Liver (tissue), 8 donors: ENCODE measurements at regions not wholly inside any gene's neighbourhood (a gene's known extent, or its start where the extent isn't known, plus 50 kb on each side); places are given as distances from the start of the nearest gene placed in this dataset.

ENCODE experiments used
- DNase-seq: peaks from one replicate; pipeline ENCODE4 v3.0.0-alpha.2; 2017; ENCODE audit warnings: low spot score
- H3K27ac ChIP-seq, 2 donors: one replicate each; pipeline ENCODE4 v1.7.0; 2013; ENCODE audit warnings: inconsistent platforms in 2 of 2, low read length in 2 of 2, control low read depth in 1 of 2, low read depth in 1 of 2, mild to moderate bottlenecking in 1 of 2
- H3K27me3 ChIP-seq, 4 donors: one replicate each; pipeline versions ENCODE4 v1.6.1 to v1.7.0; 2013; ENCODE audit warnings: low read length in 3 of 4, inconsistent platforms in 1 of 4, mild to moderate bottlenecking in 1 of 4, moderate library complexity in 1 of 4; ENCODE audit not compliant: control insufficient read depth in 4 of 4, insufficient read depth in 4 of 4
- H3K36me3 ChIP-seq, 4 donors: one replicate each; pipeline versions ENCODE4 v1.6.1 to v1.7.0; 2013; ENCODE audit warnings: low read length in 3 of 4, mild to moderate bottlenecking in 3 of 4, low read depth in 1 of 4, moderate library complexity in 1 of 4; ENCODE audit not compliant: control insufficient read depth in 4 of 4, insufficient read depth in 3 of 4
- H3K4me1 ChIP-seq, 4 donors: one replicate each; pipeline versions ENCODE4 v1.6.1 to v1.7.0; 2013; ENCODE audit warnings: low read length in 3 of 4, mild to moderate bottlenecking in 3 of 4, moderate library complexity in 1 of 4; ENCODE audit not compliant: control insufficient read depth in 4 of 4, insufficient read depth in 4 of 4
- H3K4me3 ChIP-seq, 3 donors: one replicate each; pipeline versions ENCODE4 v1.6.1 to v1.7.0; 2013; ENCODE audit warnings: low read length in 3 of 3, control low read depth in 1 of 3, low read depth in 1 of 3, mild to moderate bottlenecking in 1 of 3
- H3K9ac ChIP-seq, 2 donors: one replicate each; pipeline ENCODE4 v1.7.0; 2013; ENCODE audit warnings: low read length in 2 of 2, mild to moderate bottlenecking in 2 of 2, moderate library complexity in 2 of 2, control low read depth in 1 of 2, low read depth in 1 of 2
- H3K9me3 ChIP-seq, 4 donors: one replicate each; pipeline versions ENCODE4 v1.6.1 to v1.7.0; 2013; ENCODE audit warnings: low read length in 3 of 4; ENCODE audit not compliant: control insufficient read depth in 4 of 4
- CTCF ChIP-seq: fragments of 150-350 bp; IDR thresholded peaks from 2 replicates; pipeline ENCODE4 v1.5.1; 2017; ENCODE audit warnings: improper control_type of control experiment, low read depth, low read length; ENCODE audit not compliant: missing input control
- EGR1 ChIP-seq, 2 donors: IDR thresholded peaks; 2 replicates each; pipeline ENCODE4 v1.6.1; 2016 to 2018; ENCODE audit warnings: antibody characterized with exemption in 2 of 2, low read depth in 2 of 2
- FOXA1 ChIP-seq: IDR thresholded peaks from 2 replicates; pipeline ENCODE4 v1.6.1; 2016; ENCODE audit warnings: antibody characterized with exemption
- FOXA2 ChIP-seq: IDR thresholded peaks from 2 replicates; pipeline ENCODE4 v1.6.1; 2016; ENCODE audit warnings: antibody characterized with exemption
- GABPA ChIP-seq, 2 donors: IDR thresholded peaks in 1 of 2; conservative IDR thresholded peaks in 1 of 2; 2 replicates each; pipeline ENCODE4 v1.6.1; 2016; ENCODE audit warnings: antibody characterized with exemption in 2 of 2, mild to moderate bottlenecking in 1 of 2, moderate library complexity in 1 of 2
- HNF4G ChIP-seq: IDR thresholded peaks from 2 replicates; pipeline ENCODE4 v1.6.1; 2016; ENCODE audit warnings: antibody characterized with exemption
- JUND ChIP-seq, 2 donors: IDR thresholded peaks; 2 replicates each; pipeline ENCODE4 v1.6.1; 2016; ENCODE audit warnings: antibody characterized with exemption in 2 of 2
- MAX ChIP-seq: IDR thresholded peaks from 2 replicates; pipeline ENCODE4 v1.6.1; 2016; ENCODE audit warnings: antibody characterized with exemption
- NR2F2 ChIP-seq: IDR thresholded peaks from 2 replicates; pipeline ENCODE4 v1.6.1; 2016; ENCODE audit warnings: antibody characterized with exemption
- RAD21 ChIP-seq, 2 donors: IDR thresholded peaks; 2 replicates each; pipeline ENCODE4 v1.6.1; 2016; ENCODE audit warnings: antibody characterized with exemption in 2 of 2, mild to moderate bottlenecking in 2 of 2
- REST ChIP-seq: IDR thresholded peaks from 2 replicates; pipeline ENCODE4 v1.6.1; 2016; ENCODE audit warnings: antibody characterized with exemption, mild to moderate bottlenecking
- RXRA ChIP-seq, 2 donors: IDR thresholded peaks; 2 replicates each; pipeline ENCODE4 v1.6.1; 2017 to 2018; ENCODE audit warnings: antibody characterized with exemption in 2 of 2, mild to moderate bottlenecking in 1 of 2
- SP1 ChIP-seq: IDR thresholded peaks from 2 replicates; pipeline ENCODE4 v1.6.1; 2018; ENCODE audit warnings: antibody characterized with exemption, mild to moderate bottlenecking
- TAF1 ChIP-seq: conservative IDR thresholded peaks from 2 replicates; pipeline ENCODE4 v1.6.1; 2016; ENCODE audit warnings: antibody characterized with exemption, mild to moderate bottlenecking
- YY1 ChIP-seq: IDR thresholded peaks from 2 replicates; pipeline ENCODE4 v1.6.1; 2016; ENCODE audit warnings: antibody characterized with exemption, mild to moderate bottlenecking
- WGBS: extraction: QIAGEN DNeasy Blood & Tissue Kit; methylation state at CpG from one replicate; pipeline ENCODE4 v1.1.7; 2013; 5-methylcytosine and 5-hydroxymethylcytosine counted together
- TF ChIP-seq, protein P1 (sequence below): IDR thresholded peaks from 2 replicates; pipeline ENCODE4 v1.6.1; 2016; ENCODE audit warnings: antibody characterized with exemption
- TF ChIP-seq, protein P2 (sequence below): IDR thresholded peaks from 2 replicates; pipeline ENCODE4 v1.6.1; 2016; ENCODE audit warnings: antibody characterized with exemption
- donor health status: healthy.
- donor health status: healthy.
- donor health status: healthy.
- donor health status: healthy.
- donor health status: healthy.

DNA sequence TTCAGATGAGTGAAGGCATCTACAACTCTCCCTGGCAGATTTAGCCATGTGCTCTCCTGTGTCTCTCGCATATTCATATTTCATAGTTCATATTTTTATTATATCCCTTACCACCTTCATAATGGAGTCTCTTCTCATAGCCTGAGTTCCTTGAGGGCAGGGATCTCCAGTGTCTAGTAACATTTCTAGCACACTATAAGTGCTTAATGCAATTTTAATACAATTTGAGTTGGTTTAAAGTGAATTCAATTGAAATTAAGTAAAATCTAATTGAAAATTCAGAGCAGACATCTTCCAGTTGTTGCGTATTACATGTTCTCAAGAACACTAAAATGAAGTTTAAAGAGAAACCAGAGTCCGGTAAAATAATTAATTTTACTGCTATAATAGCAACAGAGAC is 163.6 kb upstream of the GNAI1 start:
- TF ChIP-seq HNF4G (no peak), FOXA1 (no peak), RAD21 (IDR thresholded peaks at IDR 0.05) (no peak), JUND (IDR thresholded peaks at IDR 0.05) (no peak), GABPA (IDR thresholded peaks at IDR 0.05 in 1 of 2, conservative IDR thresholded peaks at IDR 0.05 in 1 of 2) (no peak), REST (no peak), RXRA (IDR thresholded peaks at IDR 0.05) (no peak)
- TF ChIP-seq, protein P1, sequence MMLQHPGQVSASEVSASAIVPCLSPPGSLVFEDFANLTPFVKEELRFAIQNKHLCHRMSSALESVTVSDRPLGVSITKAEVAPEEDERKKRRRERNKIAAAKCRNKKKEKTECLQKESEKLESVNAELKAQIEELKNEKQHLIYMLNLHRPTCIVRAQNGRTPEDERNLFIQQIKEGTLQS: no peak
- no peaks in the 10 kb centered on the region for H3K36me3 ChIP-seq

GRCh38 chr7:79968894-79969293 is 165.7 kb upstream of the GNAI1 start:
- no peaks in the 10 kb centered on the region for H3K9me3 ChIP-seq
- H3K36me3 ChIP-seq: no peaks in the 10 kb centered on the region
- 87% methylated on average over 2 of the region's 2 CpGs for WGBS
- no peak overlapping the region for H3K27ac ChIP-seq
- H3K4me1 ChIP-seq: no peaks in the 10 kb centered on the region
- H3K27me3 ChIP-seq: no peaks in the 10 kb centered on the region
- no peak for TF ChIP-seq RXRA (IDR thresholded peaks at IDR 0.05)
- no peak for TF ChIP-seq YY1
- TF ChIP-seq EGR1 (IDR thresholded peaks at IDR 0.05; ENCODE audit: low read depth in 2 of 2): no peak
- TF ChIP-seq JUND (IDR thresholded peaks at IDR 0.05): no peak
- TF ChIP-seq FOXA1: no peak
- no peak for TF ChIP-seq SP1
- TF ChIP-seq, protein P2, sequence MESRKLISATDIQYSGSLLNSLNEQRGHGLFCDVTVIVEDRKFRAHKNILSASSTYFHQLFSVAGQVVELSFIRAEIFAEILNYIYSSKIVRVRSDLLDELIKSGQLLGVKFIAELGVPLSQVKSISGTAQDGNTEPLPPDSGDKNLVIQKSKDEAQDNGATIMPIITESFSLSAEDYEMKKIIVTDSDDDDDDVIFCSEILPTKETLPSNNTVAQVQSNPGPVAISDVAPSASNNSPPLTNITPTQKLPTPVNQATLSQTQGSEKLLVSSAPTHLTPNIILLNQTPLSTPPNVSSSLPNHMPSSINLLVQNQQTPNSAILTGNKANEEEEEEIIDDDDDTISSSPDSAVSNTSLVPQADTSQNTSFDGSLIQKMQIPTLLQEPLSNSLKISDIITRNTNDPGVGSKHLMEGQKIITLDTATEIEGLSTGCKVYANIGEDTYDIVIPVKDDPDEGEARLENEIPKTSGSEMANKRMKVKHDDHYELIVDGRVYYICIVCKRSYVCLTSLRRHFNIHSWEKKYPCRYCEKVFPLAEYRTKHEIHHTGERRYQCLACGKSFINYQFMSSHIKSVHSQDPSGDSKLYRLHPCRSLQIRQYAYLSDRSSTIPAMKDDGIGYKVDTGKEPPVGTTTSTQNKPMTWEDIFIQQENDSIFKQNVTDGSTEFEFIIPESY: no peak
- no peak overlapping the region for H3K4me3 ChIP-seq
- no peak for DNase-seq
- no peak overlapping the region for H3K9ac ChIP-seq

More for the DNA sequence above, 163.6 kb upstream of the GNAI1 start:
- H3K4me3 ChIP-seq: no peak overlapping the region
- H3K27ac ChIP-seq: no peak overlapping the region
- H3K9ac ChIP-seq: no peak overlapping the region
- no peaks in the 10 kb centered on the region for H3K27me3 ChIP-seq
- no peak for DNase-seq
- no peaks in the 10 kb centered on the region for H3K4me1 ChIP-seq
- 88% methylated on average over 3 of the region's 3 CpGs for WGBS
- no peaks in the 10 kb centered on the region for H3K9me3 ChIP-seq

DNA sequence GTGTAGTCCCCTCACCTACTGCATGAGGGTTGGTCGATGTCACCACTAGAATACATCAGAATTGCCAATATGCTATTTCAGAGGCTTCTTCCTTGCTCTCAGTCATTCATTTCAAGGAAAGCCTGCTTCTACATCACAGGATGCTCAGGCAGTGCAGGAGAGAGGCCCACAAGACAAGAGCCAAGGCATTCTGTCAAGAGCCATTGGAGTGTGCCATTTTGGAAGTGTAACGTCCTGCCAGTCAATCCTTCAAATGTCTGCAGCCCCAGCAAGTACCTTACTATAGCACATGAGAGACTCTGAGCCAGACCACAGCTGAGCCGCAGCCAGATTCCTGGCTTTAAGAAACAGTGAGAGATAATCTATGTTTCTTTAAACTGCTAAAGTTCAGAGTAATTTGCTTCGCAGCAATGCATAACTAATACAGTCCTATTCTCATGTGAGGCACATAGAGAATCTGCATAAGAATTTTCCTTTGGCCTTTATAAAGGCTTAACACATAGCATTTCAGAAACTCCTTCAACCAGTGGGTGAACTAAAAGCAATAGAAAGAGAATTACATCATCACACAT is 166.5 kb upstream of the GNAI1 start:
- Histone ChIP-seq H3K27ac (no peak overlapping the region), H3K9ac (no peak overlapping the region), H3K4me3 (no peak overlapping the region), H3K4me1 (no peaks in the 10 kb centered on the region), H3K27me3 (no peaks in the 10 kb centered on the region), H3K36me3 (no peaks in the 10 kb centered on the region), H3K9me3 (no peaks in the 10 kb centered on the region)
- no peak for DNase-seq
- 69% methylated on average over 4 of the region's 4 CpGs for WGBS
- TF ChIP-seq NR2F2 (no peak), SP1 (no peak), HNF4G (no peak), FOXA1 (no peak), RXRA (IDR thresholded peaks at IDR 0.05) (no peak), YY1 (no peak), JUND (IDR thresholded peaks at IDR 0.05) (no peak), GABPA (IDR thresholded peaks at IDR 0.05 in 1 of 2, conservative IDR thresholded peaks at IDR 0.05 in 1 of 2) (no peak), CTCF (no peak), MAX (no peak), EGR1 (IDR thresholded peaks at IDR 0.05; ENCODE audit: low read depth in 2 of 2) (no peak), FOXA2 (no peak), TAF1 (no peak)
- TF ChIP-seq, protein P2: no peak
- TF ChIP-seq, protein P1: no peak
